ENCODE measurements at regions not wholly inside any gene's neighbourhood (a gene's known extent, or its start where the extent isn't known, plus 50 kb on each side); places are given as distances from the start of the nearest gene placed in this dataset.
"Not testable (repeated sequence)": the region's sequence is repeated elsewhere in the genome, so short reads cannot be mapped to it uniquely, and the experiment has no call there.

DNA sequence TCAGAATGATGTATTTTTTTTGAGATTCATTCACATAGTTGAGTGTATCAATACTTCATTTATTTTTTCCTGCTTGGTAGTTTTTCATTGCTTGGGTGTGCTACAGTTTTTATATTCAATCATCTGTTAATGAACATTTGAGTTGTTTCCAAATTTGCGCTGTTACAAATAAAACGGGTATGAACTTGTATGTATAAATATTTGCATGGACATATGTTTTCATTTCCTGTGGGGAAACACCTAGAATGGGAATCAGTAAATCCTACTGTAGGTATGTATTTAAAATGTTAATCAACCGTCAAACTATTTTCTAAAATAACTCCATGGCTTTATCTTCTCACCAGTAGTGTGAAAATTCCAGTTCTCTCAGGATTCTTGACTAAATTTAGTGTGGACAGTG lies 826.3 kb downstream of the EFNB2 start:
- no peak for DNase-seq (ENCODE audit: low spot score)

DNA sequence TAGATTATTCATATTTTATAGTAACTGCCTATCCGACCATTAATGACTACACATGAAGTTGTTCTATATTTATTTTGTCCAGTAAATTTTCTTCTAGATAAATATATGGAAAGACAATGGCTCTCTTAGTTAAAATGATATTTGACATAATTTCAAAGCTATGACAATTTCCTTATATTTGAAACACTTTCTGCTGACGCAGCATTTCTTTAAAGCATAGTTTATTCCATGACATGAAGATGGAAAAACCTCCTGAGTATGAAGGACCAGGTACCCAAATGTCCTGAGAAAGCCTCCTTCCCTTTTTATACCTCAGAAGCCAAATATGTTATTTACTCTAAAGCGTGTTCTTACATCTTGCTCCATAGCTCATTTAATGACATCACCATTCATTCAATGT lies 831.6 kb downstream of the EFNB2 start:
- DNase-seq (ENCODE audit: low spot score): no peak

DNA sequence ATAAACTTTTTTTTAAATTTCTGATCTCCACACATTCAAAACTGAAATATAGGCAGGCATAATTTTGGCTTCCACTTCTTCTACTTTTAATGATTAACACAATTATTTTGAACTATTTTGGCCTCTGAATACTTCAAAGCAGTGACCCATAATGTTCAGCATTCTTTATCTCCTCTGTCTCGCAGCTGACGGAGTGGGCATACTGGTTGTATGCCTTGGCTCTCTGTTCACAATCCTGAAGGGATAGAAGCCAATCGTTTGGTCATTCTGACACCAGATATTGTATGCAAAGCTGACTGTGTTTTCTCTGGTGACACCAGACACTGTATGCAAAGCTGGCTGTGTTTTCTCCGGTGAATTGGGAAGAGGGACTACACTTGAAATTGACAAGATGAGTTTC lies 833.0 kb downstream of the EFNB2 start:
- no peak for DNase-seq (ENCODE audit: low spot score)

- no peak for DNase-seq (ENCODE audit: low spot score)
These were observed 842.7 kb downstream of the EFNB2 start for GRCh38 chr13:105692769-105693168.

GRCh38 chr13:105684216-105684615 lies 851.2 kb downstream of the EFNB2 start:
- no peak for DNase-seq (ENCODE audit: low spot score)

DNA sequence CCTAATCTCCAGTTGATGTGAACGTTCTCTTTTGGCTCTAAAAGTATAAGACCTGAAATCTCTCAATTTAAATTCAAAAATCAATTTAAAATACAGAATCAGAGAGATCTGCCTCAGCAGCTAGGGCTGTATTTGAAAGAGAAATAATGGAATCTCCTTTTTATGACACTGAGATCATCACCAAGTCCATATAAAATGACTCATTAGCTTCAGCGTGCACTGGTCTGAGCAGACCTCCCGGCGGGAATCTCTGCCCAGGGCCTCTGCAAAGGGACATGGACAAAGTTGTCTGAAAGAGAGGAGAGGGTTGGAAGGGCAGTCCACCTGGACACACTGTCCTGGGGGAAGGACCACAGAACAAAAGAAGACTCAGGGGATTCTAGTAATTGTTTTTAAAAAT lies 855.6 kb downstream of the EFNB2 start:
- DNase-seq (ENCODE audit: low spot score): peak; percentile 27

DNA sequence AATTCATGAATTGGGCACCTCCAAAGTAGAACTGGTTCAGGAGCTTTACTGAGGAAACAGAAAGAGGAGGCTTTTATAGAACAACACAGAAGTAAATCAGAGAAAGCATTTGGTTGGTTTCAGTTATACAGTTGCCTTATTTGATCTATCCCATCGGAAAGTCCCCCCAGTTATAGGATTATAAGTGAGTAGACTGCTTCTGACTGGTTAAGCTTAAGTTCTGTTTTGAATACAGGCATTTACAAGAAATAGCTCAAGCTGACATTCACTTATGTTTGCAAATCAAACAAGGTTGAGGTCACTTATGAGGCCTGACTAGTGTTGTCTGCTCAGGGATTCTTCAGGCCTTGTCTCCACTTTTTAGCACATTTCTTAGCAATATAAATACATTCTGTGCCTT lies 857.4 kb downstream of the EFNB2 start:
- no peak for DNase-seq (ENCODE audit: low spot score)

DNA sequence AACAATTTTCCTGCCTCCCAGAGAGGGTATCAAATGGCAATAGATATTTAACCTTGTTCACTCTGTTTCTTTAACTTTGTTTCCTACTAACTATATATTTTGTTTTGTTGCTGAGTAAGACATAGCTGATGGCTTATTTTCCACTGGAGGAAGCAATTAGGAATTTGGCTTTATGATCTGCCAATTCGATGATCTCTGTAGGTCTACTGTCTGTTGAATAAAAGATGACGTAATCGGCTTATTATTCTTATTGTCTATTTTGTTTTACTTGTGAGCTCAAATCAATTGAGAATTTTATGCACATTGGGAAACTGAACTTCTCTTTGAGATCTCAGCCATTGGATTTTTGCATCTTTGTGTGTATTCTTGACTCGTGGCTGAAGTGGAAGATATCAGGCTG lies 862.6 kb downstream of the EFNB2 start:
- DNase-seq (ENCODE audit: low spot score): no peak

DNA sequence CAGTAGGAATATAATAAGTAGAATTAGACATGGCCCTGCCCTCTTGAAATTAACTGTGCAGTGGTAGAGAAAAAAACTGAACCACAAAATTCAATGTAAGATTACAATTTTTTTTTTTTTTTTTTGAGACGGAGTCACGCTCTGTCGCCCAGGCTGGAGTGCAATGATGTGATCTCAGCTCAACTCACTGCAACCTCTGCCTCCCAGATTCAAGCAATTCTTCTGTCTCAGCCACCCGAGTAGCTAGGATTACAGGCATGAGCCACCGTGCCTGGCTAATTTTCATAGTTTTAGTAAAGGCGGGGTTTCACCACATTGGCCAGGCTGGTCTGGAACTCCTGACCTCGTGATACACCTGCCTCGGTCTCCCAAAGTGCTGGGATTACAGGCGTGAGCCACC lies 864.3 kb downstream of the EFNB2 start:
- DNase-seq (ENCODE audit: low spot score): not testable (repeated sequence)

GRCh38 chr13:105670179-105670990 lies 865.1 kb downstream of the EFNB2 start:
- DNase-seq (ENCODE audit: low spot score): no peak

- peak; percentile 20 for DNase-seq (ENCODE audit: low spot score)
These were observed 870.2 kb downstream of the EFNB2 start for GRCh38 chr13:105665284-105665683.

- no peak for DNase-seq (ENCODE audit: low spot score)
These were observed 872.3 kb downstream of the EFNB2 start for GRCh38 chr13:105663182-105663581.

- DNase-seq (ENCODE audit: low spot score): no peak
These were observed 874.9 kb downstream of the EFNB2 start for GRCh38 chr13:105660561-105660960.

GRCh38 chr13:105658431-105658830 lies 877.0 kb downstream of the EFNB2 start:
- peak; percentile 90 for DNase-seq (ENCODE audit: low spot score)

- DNase-seq (ENCODE audit: low spot score): no peak
These were observed 880.4 kb downstream of the EFNB2 start for GRCh38 chr13:105655046-105655445.

- DNase-seq (ENCODE audit: low spot score): no peak
These were observed 891.5 kb downstream of the EFNB2 start for GRCh38 chr13:105643966-105644365.

DNA sequence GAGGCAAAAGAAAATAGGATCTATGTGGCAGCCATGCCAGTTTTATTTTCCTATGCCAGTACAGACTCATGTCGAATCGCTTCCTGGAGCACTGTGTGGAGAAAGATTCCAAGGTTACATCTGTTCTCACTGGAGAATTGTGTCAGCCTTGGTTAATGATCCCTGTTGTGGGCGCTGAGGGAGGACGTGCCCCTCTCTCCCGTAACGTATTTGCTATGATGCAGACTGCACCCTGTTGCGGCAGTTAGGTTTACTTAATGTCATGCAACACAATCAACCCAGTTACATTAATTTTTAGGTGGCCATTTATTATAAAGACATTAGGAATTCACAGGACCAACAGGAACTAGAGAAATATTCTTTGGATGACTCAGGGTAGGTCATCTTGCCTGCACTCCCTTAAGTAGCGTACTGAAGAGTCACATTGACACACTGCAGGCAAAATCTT lies 892.9 kb downstream of the EFNB2 start:
- no peak for DNase-seq (ENCODE audit: low spot score)

DNA sequence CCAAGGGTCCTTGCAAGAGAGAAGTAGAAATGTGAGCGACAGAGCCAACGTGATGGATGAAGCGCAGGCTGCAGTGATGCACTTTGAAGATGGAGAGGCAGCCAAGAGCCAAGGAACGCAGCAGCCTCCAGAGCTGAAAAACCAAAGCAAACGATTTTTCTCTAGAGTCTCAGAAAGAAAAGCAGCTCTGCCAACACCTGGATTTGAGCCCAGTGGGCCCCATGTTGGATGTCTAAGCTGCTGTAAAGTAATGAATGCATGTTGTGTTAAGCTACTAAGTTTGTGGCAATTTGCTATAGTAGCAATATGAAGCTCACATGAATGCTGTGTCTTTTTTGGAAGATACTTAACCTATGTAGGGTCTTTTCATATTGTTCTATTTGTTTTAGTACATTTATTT lies 894.3 kb downstream of the EFNB2 start:
- DNase-seq (ENCODE audit: low spot score): no peak

DNA sequence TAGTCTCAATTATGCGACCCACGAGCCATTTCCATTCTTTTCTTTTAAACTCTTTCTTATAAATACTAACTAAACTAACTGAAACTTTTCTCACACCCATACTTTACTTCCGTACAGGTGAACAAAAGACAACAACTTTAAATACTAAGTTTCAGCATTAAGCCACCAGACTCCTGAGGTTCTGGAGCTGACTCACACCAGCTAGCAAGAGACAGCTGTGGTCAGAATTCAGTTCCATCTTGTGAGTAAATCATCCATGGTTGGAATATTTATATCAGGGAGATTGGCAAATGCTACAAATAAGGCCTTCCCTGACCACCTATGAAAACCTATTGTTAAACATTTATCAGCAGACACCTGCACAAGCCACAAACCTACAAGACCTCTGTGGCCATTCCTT lies 897.0 kb downstream of the EFNB2 start:
- DNase-seq (ENCODE audit: low spot score): peak; percentile 64

DNA sequence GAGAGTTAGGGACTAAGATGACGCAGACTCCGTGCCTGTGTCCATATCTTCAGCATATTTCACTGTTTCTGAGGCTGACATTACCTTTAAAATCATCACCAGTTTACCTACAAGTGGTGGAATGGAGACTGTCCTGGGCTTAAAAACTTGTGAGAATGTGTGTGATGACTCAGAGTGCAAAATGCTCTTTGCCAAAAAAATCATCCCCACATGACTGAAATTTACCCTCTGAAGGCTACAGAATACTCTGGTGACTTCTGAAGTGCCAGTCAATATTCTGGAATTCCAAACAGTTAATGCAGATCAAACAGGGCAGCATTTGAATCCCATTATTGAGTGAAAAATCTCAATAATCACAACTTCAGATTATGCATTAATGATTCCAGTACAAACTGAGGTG lies 901.4 kb downstream of the EFNB2 start:
- DNase-seq (ENCODE audit: low spot score): no peak

DNA sequence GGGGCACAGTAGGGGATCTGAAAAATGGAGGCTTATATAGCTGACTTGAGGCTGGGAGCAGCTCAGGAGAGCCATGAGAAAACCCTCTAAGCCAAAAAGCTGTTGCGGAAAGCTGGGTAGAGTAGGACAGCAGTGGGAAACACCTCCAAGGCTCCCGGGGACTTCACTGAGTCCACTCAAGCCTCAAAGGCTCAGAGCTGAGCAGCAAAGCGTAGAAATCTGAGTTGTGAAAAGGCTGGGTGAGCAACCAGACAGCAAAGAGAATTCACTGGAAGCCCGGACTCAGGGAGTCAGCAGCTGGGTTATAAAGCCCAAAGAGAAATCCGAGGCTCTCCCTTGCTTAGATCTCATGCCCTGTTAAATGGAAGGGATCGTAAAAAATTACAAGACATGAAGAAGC lies 905.0 kb downstream of the EFNB2 start:
- DNase-seq (ENCODE audit: low spot score): peak; percentile 82

GRCh38 chr13:105627270-105627669 lies 908.2 kb downstream of the EFNB2 start:
- peak; percentile 92 for DNase-seq (ENCODE audit: low spot score)

DNA sequence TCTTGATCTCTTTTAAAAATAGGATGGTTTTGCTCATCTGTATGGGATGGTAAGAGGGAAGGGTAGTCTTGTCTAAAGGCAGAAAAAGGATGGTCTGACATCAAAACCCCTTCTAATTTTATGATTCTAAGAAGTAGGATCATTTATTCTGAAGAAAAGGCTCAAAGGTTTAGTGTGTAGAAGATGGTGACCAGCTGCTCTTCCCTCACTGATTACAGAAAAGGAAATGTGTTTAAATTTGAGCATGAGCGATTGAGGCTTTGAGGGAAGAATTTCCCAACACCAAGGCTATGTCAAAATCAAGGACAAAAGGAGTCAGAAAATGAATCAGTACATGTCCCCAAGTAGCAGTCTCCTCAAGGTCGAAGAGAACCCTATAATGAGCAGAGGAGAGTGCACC lies 909.8 kb downstream of the EFNB2 start:
- DNase-seq (ENCODE audit: low spot score): peak; percentile 87
